H9 (cell line): ENCODE measurements at regions not wholly inside any gene's neighbourhood (a gene's known extent, or its start where the extent isn't known, plus 50 kb on each side); places are given as distances from the start of the nearest gene placed in this dataset.

Experiments used
- DNase-seq: peaks from one replicate; pipeline ENCODE4 v3.0.0-alpha.2; 2017
- H2AFZ ChIP-seq: one replicate; pipeline ENCODE4 v1.6.1; 2013; ENCODE audit warnings: mild to moderate bottlenecking, low read length, control low read depth, moderate library complexity
- H2AK5ac ChIP-seq: 2 replicates; pipeline ENCODE4 v1.6.1; 2013; ENCODE audit warnings: low read length, control low read depth, mixed read lengths; ENCODE audit not compliant: insufficient read length
- H2BK120ac ChIP-seq: one replicate; pipeline ENCODE4 v1.6.1; 2013; ENCODE audit warnings: low read depth, mild to moderate bottlenecking, low read length, control low read depth, inconsistent platforms; ENCODE audit not compliant: poor library complexity, severe bottlenecking
- H2BK12ac ChIP-seq: 2 replicates; pipeline ENCODE4 v1.6.1; 2013; ENCODE audit warnings: low read length, control low read depth, mixed read lengths, low read depth; ENCODE audit not compliant: insufficient read length
- H2BK15ac ChIP-seq: 2 replicates; pipeline ENCODE4 v1.6.1; 2013; ENCODE audit warnings: low read depth, low read length, control low read depth
- H2BK20ac ChIP-seq: one replicate; pipeline ENCODE4 v1.6.1; 2013; ENCODE audit warnings: low read depth, mild to moderate bottlenecking, low read length, control low read depth, inconsistent platforms; ENCODE audit not compliant: poor library complexity, severe bottlenecking
- H2BK5ac ChIP-seq: 2 replicates; pipeline ENCODE4 v1.6.1; 2013; ENCODE audit warnings: low read length, control low read depth, mixed read lengths; ENCODE audit not compliant: insufficient read length
- H3K14ac ChIP-seq: 2 replicates; pipeline ENCODE4 v1.6.1; 2013; ENCODE audit warnings: low read length, control low read depth; ENCODE audit not compliant: insufficient read depth
- H3K18ac ChIP-seq: 2 replicates; pipeline ENCODE4 v1.6.1; 2013; ENCODE audit warnings: low read depth, mild to moderate bottlenecking, mixed read lengths, low read length, control low read depth; ENCODE audit not compliant: insufficient read length
- H3K23ac ChIP-seq: 2 replicates; pipeline ENCODE4 v1.6.1; 2013; ENCODE audit warnings: low read length, control low read depth, mixed read lengths, low read depth; ENCODE audit not compliant: insufficient read length
- H3K23me2 ChIP-seq: 2 replicates; pipeline ENCODE4 v1.6.1; 2013; ENCODE audit warnings: low read depth, mild to moderate bottlenecking, mixed read lengths, low read length, control low read depth; ENCODE audit not compliant: insufficient read length, poor library complexity, severe bottlenecking
- H3K27ac ChIP-seq: 2 replicates; pipeline ENCODE4 v1.5.1; 2013; ENCODE audit warnings: low read length, control low read depth, mixed read lengths, low read depth; ENCODE audit not compliant: insufficient read length
- H3K27me3 ChIP-seq: 2 replicates; pipeline ENCODE4 v1.6.1; 2013; ENCODE audit warnings: low read length, control low read depth, inconsistent platforms; ENCODE audit not compliant: insufficient read depth
- H3K4ac ChIP-seq: 2 replicates; pipeline ENCODE4 v1.6.1; 2013; ENCODE audit warnings: low read depth, mild to moderate bottlenecking, control low read depth, inconsistent platforms, low read length, moderate library complexity
- H3K4me1 ChIP-seq: 2 replicates; pipeline ENCODE4 v1.6.1; 2013; ENCODE audit warnings: low read length, control low read depth, inconsistent platforms; ENCODE audit not compliant: insufficient read depth
- H3K4me2 ChIP-seq: 2 replicates; pipeline ENCODE4 v1.6.1; 2013; ENCODE audit warnings: low read length, control low read depth, mixed read lengths; ENCODE audit not compliant: insufficient read length, insufficient read depth
- H3K56ac ChIP-seq: 2 replicates; pipeline ENCODE4 v1.6.1; 2013; ENCODE audit warnings: low read depth, mild to moderate bottlenecking, mixed read lengths, low read length, control low read depth; ENCODE audit not compliant: insufficient read length
- H3K79me1 ChIP-seq: 2 replicates; pipeline ENCODE4 v1.6.1; 2013; ENCODE audit warnings: low read depth, mild to moderate bottlenecking, moderate library complexity, low read length, control low read depth, inconsistent platforms; ENCODE audit not compliant: insufficient read depth, poor library complexity, severe bottlenecking
- H3K79me2 ChIP-seq: 2 replicates; pipeline ENCODE4 v1.6.1; 2013; ENCODE audit warnings: low read length, control low read depth, inconsistent platforms; ENCODE audit not compliant: insufficient read depth
- H3K9ac ChIP-seq: 2 replicates; pipeline ENCODE4 v1.6.1; 2013; ENCODE audit warnings: low read length, control low read depth, mixed read lengths; ENCODE audit not compliant: insufficient read length; ENCODE audit errors: extremely low read depth
- H3K9me3 ChIP-seq: one replicate; pipeline ENCODE4 v1.6.1; 2013; ENCODE audit warnings: low read depth, low read length, inconsistent platforms; ENCODE audit not compliant: control insufficient read depth
- H3T11ph ChIP-seq: one replicate; pipeline ENCODE4 v1.6.1; 2013; ENCODE audit warnings: mild to moderate bottlenecking, low read length, control low read depth, inconsistent platforms
- H4K20me1 ChIP-seq: one replicate; pipeline ENCODE4 v1.6.1; 2013; ENCODE audit not compliant: control insufficient read depth, insufficient read length, insufficient read depth
- H4K5ac ChIP-seq: 2 replicates; pipeline ENCODE4 v1.6.1; 2013; ENCODE audit warnings: low read depth, mild to moderate bottlenecking, mixed read lengths, low read length, control low read depth; ENCODE audit not compliant: insufficient read length
- H4K8ac ChIP-seq: replicated peaks from 2 replicates; pipeline ENCODE4 v1.6.1; 2013; ENCODE audit warnings: low read length, control low read depth, mixed read lengths, low read depth; ENCODE audit not compliant: insufficient read length
- H4K91ac ChIP-seq: 2 replicates; pipeline ENCODE4 v1.6.1; 2013; ENCODE audit warnings: low read depth, mild to moderate bottlenecking, moderate library complexity, mixed read lengths, low read length, control low read depth; ENCODE audit not compliant: insufficient read length
- H3K27ac Mint-ChIP-seq, 3 experiments: 2 replicates in 2 of 3; 3 replicates in 1 of 3; pipeline ENCODE4 v1.8.0; 2020 to 2021; ENCODE audit warnings: mixed read lengths in 3 of 3, mild to moderate bottlenecking in 1 of 3, moderate library complexity in 1 of 3
- H3K27me3 Mint-ChIP-seq: 2 replicates; pipeline ENCODE4 v1.8.0; 2021; ENCODE audit warnings: low read depth, mild to moderate bottlenecking, moderate library complexity, mixed read lengths
- H3K36me3 Mint-ChIP-seq, 3 experiments: 2 replicates in 2 of 3; 3 replicates in 1 of 3; pipeline ENCODE4 v1.8.0; 2020 to 2021; ENCODE audit warnings: low read depth in 3 of 3, mixed read lengths in 3 of 3; ENCODE audit not compliant: insufficient read depth in 1 of 3
- H3K4me1 Mint-ChIP-seq, 2 experiments: 2 replicates each; pipeline ENCODE4 v1.8.0; 2020; ENCODE audit warnings: mixed read lengths in 2 of 2
- H3K4me3 Mint-ChIP-seq, 2 experiments: 2 replicates in 1 of 2; 3 replicates in 1 of 2; pipeline ENCODE4 v1.8.0; 2020 to 2021; ENCODE audit warnings: mild to moderate bottlenecking in 2 of 2, mixed read lengths in 2 of 2, moderate library complexity in 1 of 2
- H3K9me3 Mint-ChIP-seq, 2 experiments: 2 replicates in 1 of 2; 3 replicates in 1 of 2; pipeline ENCODE4 v1.8.0; 2020; ENCODE audit warnings: mild to moderate bottlenecking in 2 of 2, mixed read lengths in 2 of 2, moderate library complexity in 1 of 2
- WGBS: extraction: QIAGEN DNeasy Blood & Tissue Kit; methylation state at CpG from one replicate; pipeline ENCODE4 v1.1.7; 2013; ENCODE audit warnings: missing lambda C conversion rate, low lambda C conversion rate, mixed read lengths; ENCODE audit not compliant: insufficient read length; ENCODE audit errors: extremely low coverage; 5-methylcytosine and 5-hydroxymethylcytosine counted together
- TF ChIP-seq, protein P1 (sequence below): fragments of 200-600 bp; sonication (generic); conservative IDR thresholded peaks from 3 replicates; pipeline ENCODE4 v1.8.0; 2021; ENCODE audit warnings: antibody characterized with exemption, mild to moderate bottlenecking

GRCh38 chr10:28985137-28985885, 303.6 kb upstream of the LYZL1 start:
- H2BK15ac ChIP-seq = no peak overlapping the region
- no peaks in the 10 kb centered on the region for H3K4me1 ChIP-seq
- no peak overlapping the region for H4K91ac ChIP-seq
- no peaks in the 10 kb centered on the region for H3K79me2 ChIP-seq
- H3T11ph ChIP-seq = no peak overlapping the region
- peaks cover 4 to 8% of the 10 kb centered on the region in 2 experiments; a peak in 3 of 4 replicates for H3K4me1 Mint-ChIP-seq
- H2AFZ ChIP-seq = no peak overlapping the region
- H3K4me3 Mint-ChIP-seq = no peak overlapping the region
- H2AK5ac ChIP-seq = no peak overlapping the region
- no peak for DNase-seq
- no peaks in the 10 kb centered on the region for H3K9me3 ChIP-seq
- H4K20me1 ChIP-seq = no peaks in the 10 kb centered on the region
- H3K27ac ChIP-seq = no peak overlapping the region
- H3K4ac ChIP-seq = no peak overlapping the region
- H3K18ac ChIP-seq = no peak overlapping the region
- no peak overlapping the region for H3K4me2 ChIP-seq
- H3K23ac ChIP-seq = no peak overlapping the region
- H3K27ac Mint-ChIP-seq = no peak overlapping the region
- TF ChIP-seq, protein P1, sequence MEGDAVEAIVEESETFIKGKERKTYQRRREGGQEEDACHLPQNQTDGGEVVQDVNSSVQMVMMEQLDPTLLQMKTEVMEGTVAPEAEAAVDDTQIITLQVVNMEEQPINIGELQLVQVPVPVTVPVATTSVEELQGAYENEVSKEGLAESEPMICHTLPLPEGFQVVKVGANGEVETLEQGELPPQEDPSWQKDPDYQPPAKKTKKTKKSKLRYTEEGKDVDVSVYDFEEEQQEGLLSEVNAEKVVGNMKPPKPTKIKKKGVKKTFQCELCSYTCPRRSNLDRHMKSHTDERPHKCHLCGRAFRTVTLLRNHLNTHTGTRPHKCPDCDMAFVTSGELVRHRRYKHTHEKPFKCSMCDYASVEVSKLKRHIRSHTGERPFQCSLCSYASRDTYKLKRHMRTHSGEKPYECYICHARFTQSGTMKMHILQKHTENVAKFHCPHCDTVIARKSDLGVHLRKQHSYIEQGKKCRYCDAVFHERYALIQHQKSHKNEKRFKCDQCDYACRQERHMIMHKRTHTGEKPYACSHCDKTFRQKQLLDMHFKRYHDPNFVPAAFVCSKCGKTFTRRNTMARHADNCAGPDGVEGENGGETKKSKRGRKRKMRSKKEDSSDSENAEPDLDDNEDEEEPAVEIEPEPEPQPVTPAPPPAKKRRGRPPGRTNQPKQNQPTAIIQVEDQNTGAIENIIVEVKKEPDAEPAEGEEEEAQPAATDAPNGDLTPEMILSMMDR = no peak
- no peaks in the 10 kb centered on the region; the same call in 1 of the 2 replicates for H3K27me3 ChIP-seq
- no peak overlapping the region for H2BK5ac ChIP-seq
- no peak overlapping the region for H2BK12ac ChIP-seq
- no peak overlapping the region for H2BK120ac ChIP-seq
- no peaks in the 10 kb centered on the region for H3K27me3 Mint-ChIP-seq
- no peaks in the 10 kb centered on the region for H3K36me3 Mint-ChIP-seq
- no CpG with 5 or more reads among the region's 8 CpGs for WGBS
- no peaks in the 10 kb centered on the region for H3K79me1 ChIP-seq
- H4K5ac ChIP-seq = no peak overlapping the region
- no peaks in the 10 kb centered on the region; a peak in 1 of 5 replicates for H3K9me3 Mint-ChIP-seq
- no peak overlapping the region for H3K14ac ChIP-seq
- no peak overlapping the region for H4K8ac ChIP-seq
- no peak overlapping the region for H3K9ac ChIP-seq
- H3K23me2 ChIP-seq = no peaks in the 10 kb centered on the region
- H2BK20ac ChIP-seq = no peak overlapping the region
- H3K56ac ChIP-seq = no peak overlapping the region
